Activated CD4-positive, CD25-positive, alpha-beta regulatory T cell treated with anti-CD3 and anti-CD28 coated beads, Interleukin-2, amount 50 U/mL, for 72 hours (primary cell): ENCODE measurements at regions not wholly inside any gene's neighbourhood (a gene's known extent, or its start where the extent isn't known, plus 50 kb on each side); places are given as distances from the start of the nearest gene placed in this dataset.

Experiments
- DNase-seq: peaks from one replicate; pipeline ENCODE4 v3.0.0; 2021

GRCh38 chr3:104715972-104716371 is 650.7 kb upstream of the ALCAM start:
- DNase-seq: no peak

GRCh38 chr3:104717828-104718196 is 648.9 kb upstream of the ALCAM start:
- DNase-seq: no peak

- DNase-seq: no peak
These were observed 643.7 kb upstream of the ALCAM start for GRCh38 chr3:104723000-104723399.

- DNase-seq: no peak
These were observed 635.6 kb upstream of the ALCAM start for GRCh38 chr3:104731074-104731473.

DNA sequence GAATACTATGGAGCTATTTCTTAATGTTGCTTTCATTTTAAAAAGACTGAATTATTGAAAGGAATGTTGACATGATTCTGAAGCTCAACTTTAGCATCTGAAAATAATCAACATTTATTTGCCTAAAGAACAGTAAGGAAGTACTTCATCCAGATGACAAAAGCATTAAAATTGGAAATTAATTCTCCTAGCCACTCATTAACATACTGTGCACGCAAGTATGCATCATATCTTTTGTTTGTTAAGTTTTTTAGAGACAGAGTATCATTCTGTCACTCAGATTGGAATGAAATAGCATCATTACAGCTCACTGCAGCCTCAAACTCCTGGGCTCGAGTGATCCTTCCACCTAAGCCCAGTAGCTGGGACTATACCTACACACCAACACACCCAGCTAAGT is 632.1 kb upstream of the ALCAM start:
- no peak for DNase-seq

GRCh38 chr3:104735691-104736090 is 631.0 kb upstream of the ALCAM start:
- no peak for DNase-seq

- DNase-seq: no peak
These were observed 628.4 kb upstream of the ALCAM start for GRCh38 chr3:104738271-104738670.

DNA sequence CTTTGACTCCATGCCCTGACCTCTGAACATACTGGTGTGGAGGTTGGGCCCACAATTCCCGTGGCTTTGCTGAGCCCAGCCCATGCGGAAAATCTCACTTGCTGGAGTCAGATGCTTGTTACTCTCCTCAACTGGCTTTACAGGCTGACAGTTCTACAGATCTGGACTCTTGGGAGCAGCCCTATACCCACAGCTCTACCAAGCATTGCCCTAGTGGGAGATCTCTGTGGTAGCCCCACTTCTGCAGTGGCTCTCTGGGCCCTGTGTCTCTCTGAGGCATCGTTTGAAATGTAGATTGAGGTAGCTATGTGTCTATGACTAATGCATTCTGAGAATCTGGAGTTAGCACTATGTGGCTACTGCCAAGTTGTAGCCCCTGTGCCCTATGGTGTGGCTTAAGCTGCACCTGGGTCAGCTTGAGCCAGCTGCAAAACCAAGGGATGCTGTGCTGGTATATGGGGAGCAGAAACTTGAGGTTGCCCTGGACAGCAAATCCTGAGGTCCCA is 625.8 kb upstream of the ALCAM start:
- no peak for DNase-seq

GRCh38 chr3:104742044-104742443 is 624.7 kb upstream of the ALCAM start:
- DNase-seq: no peak

GRCh38 chr3:104745313-104745712 is 621.4 kb upstream of the ALCAM start:
- DNase-seq: no peak

- no peak for DNase-seq
These were observed 620.7 kb upstream of the ALCAM start for GRCh38 chr3:104746056-104746455.

DNA sequence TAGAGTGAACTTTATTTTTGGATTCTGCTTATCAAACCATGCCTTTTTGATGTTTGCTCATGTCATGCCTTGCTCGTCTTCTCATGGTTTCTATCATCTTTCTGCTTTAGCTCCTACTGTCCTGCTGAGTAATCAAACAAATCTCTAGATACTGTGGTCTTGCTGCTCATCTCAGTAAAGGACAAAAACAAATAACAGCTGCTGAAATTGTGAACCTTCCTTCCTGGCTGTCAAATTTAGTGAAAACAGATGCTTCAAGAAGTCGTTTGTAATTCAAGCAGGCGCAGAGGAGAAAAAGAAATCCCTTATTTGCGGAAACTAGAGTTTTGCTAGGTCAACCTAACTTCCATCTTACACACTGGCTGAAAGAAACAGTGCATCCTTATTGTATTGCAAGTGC is 616.1 kb upstream of the ALCAM start:
- no peak for DNase-seq

- DNase-seq: no peak
These were observed 610.9 kb upstream of the ALCAM start for GRCh38 chr3:104755791-104756190.

GRCh38 chr3:104763007-104763406 is 603.7 kb upstream of the ALCAM start:
- DNase-seq: no peak

DNA sequence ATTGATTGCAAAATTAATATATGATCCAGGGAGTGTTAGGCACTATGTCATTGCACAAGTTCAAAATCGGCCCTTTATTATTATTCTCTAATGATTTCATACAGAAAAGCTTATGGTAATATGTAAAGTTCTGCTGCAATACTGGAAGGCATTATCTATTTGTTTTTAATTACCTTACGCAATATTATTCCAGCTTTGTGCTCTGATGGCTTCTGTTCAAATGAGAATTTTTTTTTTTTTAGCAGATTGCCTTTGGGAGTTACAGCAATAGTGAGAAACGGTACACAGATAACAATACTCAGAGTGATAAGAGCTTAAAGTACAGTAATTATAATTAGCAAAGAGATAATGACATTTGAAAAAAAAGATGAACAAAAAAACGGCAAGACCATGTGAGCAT is 602.2 kb upstream of the ALCAM start:
- no peak for DNase-seq

DNA sequence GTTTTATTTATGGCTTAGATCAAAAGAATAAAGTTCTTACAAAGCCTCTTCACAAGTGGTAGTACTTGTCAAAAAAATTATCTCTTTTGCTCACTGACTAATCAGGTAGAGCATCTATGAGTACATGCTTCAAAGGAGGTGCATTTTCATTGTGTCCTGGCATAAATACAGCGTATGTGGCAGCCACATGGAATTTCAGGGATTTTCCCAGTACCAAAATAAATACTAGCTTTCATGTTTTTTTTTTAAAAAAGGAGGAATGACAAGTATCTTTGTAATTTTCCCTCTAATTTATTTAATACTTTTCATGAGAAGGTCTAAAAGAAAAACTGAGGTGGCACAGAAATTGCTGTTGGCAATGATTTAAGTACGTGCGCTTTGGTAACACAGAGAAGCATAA is 597.8 kb upstream of the ALCAM start:
- DNase-seq: no peak

DNA sequence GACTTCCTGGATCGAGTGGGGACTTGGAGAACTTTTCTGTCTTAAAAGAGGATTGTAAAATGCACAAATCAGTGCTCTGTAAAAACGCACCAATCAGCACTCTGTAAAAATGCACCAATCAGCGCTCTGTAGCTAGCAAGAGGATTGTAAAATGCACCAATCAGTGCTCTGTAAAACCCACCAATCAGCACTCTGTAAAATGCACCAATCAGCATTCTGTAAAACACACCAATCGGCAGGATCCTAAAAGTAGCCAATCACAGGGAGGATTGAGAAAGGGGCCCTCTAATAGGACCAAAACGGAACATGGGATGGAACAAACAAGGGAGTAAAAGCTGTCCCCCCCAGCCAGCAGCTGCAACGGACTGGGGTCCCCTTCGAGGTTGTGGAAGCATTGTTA is 587.4 kb upstream of the ALCAM start:
- no peak for DNase-seq

- no peak for DNase-seq
These were observed 585.6 kb upstream of the ALCAM start for GRCh38 chr3:104781112-104781511.

- no peak for DNase-seq
These were observed 580.8 kb upstream of the ALCAM start for GRCh38 chr3:104785947-104786346.

DNA sequence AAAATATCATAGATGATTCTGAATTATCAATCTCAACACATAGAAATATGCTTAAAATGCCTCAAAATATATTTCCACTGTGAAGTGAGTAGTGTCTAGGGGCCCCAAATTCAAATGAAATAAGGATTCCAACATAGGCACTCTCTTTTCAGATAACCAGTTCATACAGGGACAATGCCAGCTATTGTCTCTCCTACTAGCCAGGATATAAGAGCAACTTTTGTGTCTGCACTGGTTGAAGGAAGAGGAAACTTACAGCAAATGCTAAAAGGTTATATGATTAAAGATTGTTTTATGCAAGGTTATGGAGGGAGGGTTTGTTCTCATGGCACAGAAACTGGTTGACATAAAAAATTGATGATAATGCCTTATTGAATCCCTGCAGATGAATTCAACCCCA is 579.4 kb upstream of the ALCAM start:
- DNase-seq: no peak

GRCh38 chr3:104788807-104789206 is 577.9 kb upstream of the ALCAM start:
- DNase-seq: no peak

GRCh38 chr3:104791331-104791730 is 575.4 kb upstream of the ALCAM start:
- DNase-seq: no peak

DNA sequence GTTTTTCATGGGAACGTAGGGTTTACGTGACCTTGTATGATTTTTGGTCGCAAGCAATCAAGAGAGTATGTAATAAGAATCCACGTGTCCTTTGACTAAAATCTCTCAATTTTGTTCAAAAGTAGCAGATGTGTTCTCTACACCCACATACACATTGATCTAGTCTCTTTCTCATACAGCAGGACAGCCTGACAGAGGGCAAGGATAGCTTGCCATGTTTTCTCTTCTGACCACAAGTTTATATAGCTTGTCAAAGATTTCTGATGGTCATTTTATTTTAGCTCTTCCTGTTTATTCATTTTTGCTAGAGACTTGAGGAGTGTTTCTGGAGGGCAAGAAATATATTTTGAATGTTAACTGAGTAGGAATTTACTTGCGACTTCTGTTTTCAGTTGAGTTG is 570.2 kb upstream of the ALCAM start:
- no peak for DNase-seq

GRCh38 chr3:104805042-104805441 is 561.7 kb upstream of the ALCAM start:
- DNase-seq: no peak

DNA sequence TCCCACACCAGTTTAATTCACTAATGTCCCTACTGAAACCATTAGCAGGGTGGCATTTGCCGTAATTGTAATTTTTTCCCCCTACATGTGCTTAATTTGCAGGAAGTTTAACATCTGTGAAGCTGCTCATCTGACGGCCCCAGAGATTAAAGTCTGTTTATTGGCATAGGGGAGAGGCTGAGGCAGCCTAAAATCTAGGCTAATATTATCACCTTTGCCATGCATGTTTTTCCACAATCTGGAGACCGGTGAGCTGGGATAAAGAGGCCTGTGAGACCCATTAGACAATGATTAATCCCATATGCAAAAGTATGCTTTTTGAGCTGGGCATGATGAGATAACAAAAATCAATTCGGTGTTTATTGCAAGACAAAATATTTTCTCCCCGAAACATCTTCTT is 561.2 kb upstream of the ALCAM start:
- DNase-seq: no peak

DNA sequence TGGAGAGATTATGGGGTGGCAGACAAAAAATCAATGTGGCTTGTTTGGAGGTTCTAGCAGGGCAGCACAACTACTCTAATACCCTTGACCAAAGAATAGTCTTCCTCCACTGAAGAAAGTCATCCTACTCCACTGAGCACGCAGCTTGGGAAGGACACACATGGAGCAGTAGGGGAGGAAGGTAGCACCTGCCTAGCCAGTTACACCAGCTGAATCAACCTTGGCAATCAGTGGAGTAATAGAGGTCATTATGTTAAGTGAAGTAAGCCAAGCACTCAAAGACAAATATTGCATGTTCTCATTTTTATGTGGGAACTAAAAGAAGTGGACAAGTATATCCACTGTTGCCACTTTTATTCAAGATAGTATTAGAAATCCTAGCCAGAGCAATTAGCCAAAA is 555.8 kb upstream of the ALCAM start:
- DNase-seq: no peak
